Ascending aorta (tissue), 2 donors: ENCODE measurements at regions not wholly inside any gene's neighbourhood (a gene's known extent, or its start where the extent isn't known, plus 50 kb on each side); places are given as distances from the start of the nearest gene placed in this dataset.
"Not testable (repeated sequence)": the region's sequence is repeated elsewhere in the genome, so short reads cannot be mapped to it uniquely, and the experiment has no call there.

Experiments used
- DNase-seq, 2 donors: peaks; one replicate each; pipeline ENCODE4 v3.0.0-alpha.2; 2019; ENCODE audit warnings: low spot score in 2 of 2
- H3K27ac ChIP-seq, 2 donors: fragments of 200-600 bp; sonication (generic); one replicate each; pipeline ENCODE4 v1.5.1; 2016 to 2017; ENCODE audit warnings: mild to moderate bottlenecking in 1 of 2
- H3K27me3 ChIP-seq: fragments of 200-600 bp; sonication (generic); one replicate; pipeline ENCODE4 v1.5.1; 2017
- H3K36me3 ChIP-seq, 2 donors: fragments of 200-600 bp; sonication (generic); one replicate each; pipeline ENCODE4 v1.5.1; 2016
- H3K4me1 ChIP-seq, 2 donors: fragments of 200-600 bp; sonication (generic); one replicate each; pipeline ENCODE4 v1.5.1; 2016 to 2017; ENCODE audit warnings: mild to moderate bottlenecking in 1 of 2
- H3K4me3 ChIP-seq, 2 donors: fragments of 200-600 bp; sonication (generic); one replicate each; pipeline ENCODE4 v1.5.1; 2016 to 2017; ENCODE audit warnings: mild to moderate bottlenecking in 1 of 2
- H3K9me3 ChIP-seq, 2 donors: fragments of 200-600 bp; sonication (generic); one replicate each; pipeline ENCODE4 v1.5.1; 2016
- intact Hi-C: fragments of 100-400 bp; cut with DNase I; formaldehyde crosslinking; loops from one replicate; pipeline ENCODE4 v1.15.1; 2023
- TF ChIP-seq, protein P1 (sequence below), 3 experiments: fragments of 200-600 bp in 2 of 3; fragments of 450-650 bp in 1 of 3; sonication (generic) in 2 of 3; IDR thresholded peaks; one replicate each; pipeline ENCODE4 v1.5.1; 2016 to 2019; ENCODE audit warnings: antibody characterized with exemption in 3 of 3, mild to moderate bottlenecking in 1 of 3, moderate library complexity in 1 of 3

DNA sequence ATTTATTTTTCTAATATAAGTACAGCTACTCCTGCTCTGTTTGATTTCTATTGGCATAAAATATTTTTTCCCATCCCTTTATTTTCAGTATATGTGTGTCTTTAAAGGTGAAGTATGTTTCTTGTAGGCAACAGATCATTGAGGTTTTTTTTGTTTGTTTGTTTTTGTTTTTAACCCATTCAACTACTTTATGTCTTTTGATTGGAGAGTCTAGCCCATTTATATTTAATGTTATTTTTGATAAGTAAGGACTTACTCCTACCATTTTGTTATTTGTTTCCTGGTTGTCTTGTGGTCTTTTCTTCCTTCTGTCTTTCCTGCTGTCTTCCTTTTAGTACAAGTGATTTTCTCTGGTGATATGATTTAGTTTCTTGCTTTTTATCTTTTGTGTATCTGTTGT is 285.1 kb upstream of the PROX1 start:
- no peak overlapping the region for H3K27ac ChIP-seq
- no peak overlapping the region for H3K4me3 ChIP-seq
- DNase-seq = no peak
- H3K4me1 ChIP-seq = no peaks in the 10 kb centered on the region
- no peaks in the 10 kb centered on the region for H3K36me3 ChIP-seq
- no peaks in the 10 kb centered on the region for H3K27me3 ChIP-seq
- TF ChIP-seq, protein P1, sequence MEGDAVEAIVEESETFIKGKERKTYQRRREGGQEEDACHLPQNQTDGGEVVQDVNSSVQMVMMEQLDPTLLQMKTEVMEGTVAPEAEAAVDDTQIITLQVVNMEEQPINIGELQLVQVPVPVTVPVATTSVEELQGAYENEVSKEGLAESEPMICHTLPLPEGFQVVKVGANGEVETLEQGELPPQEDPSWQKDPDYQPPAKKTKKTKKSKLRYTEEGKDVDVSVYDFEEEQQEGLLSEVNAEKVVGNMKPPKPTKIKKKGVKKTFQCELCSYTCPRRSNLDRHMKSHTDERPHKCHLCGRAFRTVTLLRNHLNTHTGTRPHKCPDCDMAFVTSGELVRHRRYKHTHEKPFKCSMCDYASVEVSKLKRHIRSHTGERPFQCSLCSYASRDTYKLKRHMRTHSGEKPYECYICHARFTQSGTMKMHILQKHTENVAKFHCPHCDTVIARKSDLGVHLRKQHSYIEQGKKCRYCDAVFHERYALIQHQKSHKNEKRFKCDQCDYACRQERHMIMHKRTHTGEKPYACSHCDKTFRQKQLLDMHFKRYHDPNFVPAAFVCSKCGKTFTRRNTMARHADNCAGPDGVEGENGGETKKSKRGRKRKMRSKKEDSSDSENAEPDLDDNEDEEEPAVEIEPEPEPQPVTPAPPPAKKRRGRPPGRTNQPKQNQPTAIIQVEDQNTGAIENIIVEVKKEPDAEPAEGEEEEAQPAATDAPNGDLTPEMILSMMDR (IDR thresholded peaks at IDR 0.05) = no peak
- no peaks in the 10 kb centered on the region for H3K9me3 ChIP-seq
- intact Hi-C loops = no loop called here

DNA sequence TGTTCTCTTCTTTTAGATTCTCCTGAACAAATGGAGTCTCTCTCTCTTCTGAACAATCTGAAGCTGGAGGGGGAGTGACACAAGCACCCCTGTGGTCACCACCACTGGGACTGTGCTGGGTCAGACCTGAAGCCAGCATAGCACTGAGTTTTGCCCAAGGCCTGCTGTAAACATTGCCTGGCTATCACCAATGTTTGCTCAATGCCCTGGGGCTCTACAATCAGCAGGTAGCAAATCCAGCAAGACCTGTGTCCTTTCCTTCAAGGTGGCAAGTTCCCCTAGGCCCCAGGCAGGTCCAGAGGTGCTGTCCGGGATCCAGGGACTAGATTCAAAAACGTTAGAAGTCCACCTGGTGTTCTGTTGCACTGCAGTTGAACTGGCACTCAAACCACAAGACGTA is 282.8 kb upstream of the PROX1 start:
- Histone ChIP-seq H3K4me3 (no peak overlapping the region), H3K27me3 (no peaks in the 10 kb centered on the region), H3K36me3 (no peaks in the 10 kb centered on the region), H3K4me1 (no peaks in the 10 kb centered on the region), H3K27ac (no peak overlapping the region), H3K9me3 (no peaks in the 10 kb centered on the region)
- TF ChIP-seq, protein P1 (IDR thresholded peaks at IDR 0.05) = no peak
- no peak for DNase-seq
- intact Hi-C loops = no loop called here

DNA sequence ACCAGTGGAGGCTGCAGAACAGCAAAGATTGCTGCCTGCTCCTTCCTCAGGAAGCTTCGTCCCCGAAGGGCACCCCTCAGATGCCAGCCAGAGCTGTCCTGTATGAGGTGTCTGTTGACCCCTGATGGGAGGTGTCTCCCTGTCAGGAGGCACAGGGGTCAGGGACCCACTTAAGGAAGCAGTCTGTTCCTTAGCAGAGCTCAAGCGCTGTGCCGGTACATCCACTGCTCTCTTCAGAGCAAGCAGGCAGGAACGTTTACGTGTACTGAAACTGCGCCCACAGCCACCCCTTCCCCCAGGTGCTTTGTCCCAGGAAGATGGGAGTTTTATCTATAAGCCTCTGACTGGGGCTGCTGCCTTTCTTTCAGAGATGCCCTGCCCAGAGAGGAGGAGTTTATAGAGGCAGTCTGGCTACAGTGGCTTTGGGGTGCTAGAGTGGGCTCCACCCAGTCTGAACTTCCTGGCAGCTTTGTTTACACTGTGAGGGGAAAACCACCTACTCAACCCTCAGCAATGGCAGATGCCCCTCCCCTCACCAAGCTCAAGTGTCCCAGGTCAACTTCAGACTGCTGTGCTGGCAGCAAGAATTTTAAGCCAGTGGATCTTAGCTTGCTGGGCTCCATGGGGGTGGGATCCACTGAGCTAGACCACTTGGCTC is 275.8 kb upstream of the PROX1 start:
- H3K27ac ChIP-seq, DNase-seq, H3K36me3 ChIP-seq, intact Hi-C loops, H3K27me3 ChIP-seq, H3K4me3 ChIP-seq, H3K9me3 ChIP-seq, H3K4me1 ChIP-seq: not testable (repeated sequence)

DNA sequence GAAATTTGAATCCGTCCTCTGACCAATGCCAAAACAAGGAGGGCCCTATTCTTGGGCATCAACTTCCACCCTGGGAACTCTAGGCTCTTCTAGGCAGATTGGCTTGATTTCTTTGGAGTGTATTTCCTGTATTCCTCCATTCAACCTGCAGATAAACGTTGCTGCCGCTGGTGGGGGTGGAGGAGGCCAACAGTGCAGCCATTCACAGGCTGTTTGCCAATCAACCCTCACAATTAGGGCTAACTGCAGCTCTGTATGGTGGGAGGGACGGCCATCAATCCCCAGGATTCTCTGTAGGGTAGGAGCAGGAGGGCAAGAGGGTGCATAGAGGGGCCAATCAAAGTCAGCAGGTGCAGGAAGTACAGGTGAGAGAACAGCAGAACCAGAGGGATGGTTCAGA is 273.1 kb upstream of the PROX1 start:
- intact Hi-C loops = no loop called here
- Histone ChIP-seq H3K9me3 (no peaks in the 10 kb centered on the region), H3K4me1 (no peaks in the 10 kb centered on the region), H3K4me3 (no peak overlapping the region), H3K36me3 (no peaks in the 10 kb centered on the region), H3K27ac (no peak overlapping the region), H3K27me3 (no peaks in the 10 kb centered on the region)
- TF ChIP-seq, protein P1 (IDR thresholded peaks at IDR 0.05) = no peak
- DNase-seq = no peak

DNA sequence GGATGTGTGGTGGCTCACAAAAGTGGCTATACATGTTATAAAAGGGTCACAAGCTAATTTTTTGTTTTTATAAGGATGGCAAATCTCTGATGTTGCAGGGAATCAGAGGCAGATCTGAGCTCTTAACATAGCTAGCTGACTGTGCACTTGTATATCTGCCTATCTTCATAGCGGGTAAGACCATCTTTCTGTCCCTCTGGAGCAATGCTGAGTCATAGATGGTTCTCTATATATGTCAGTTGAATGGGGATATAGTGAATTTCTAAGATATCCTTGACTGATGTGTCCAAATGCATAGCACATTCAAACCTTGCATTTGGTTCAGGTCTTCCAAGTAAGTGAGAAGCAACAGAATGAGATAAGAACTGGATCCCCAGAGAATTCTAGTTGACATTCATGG is 272.6 kb upstream of the PROX1 start:
- Histone ChIP-seq H3K27me3 (no peaks in the 10 kb centered on the region), H3K27ac (no peak overlapping the region), H3K4me3 (no peak overlapping the region), H3K4me1 (no peaks in the 10 kb centered on the region), H3K9me3 (no peaks in the 10 kb centered on the region), H3K36me3 (no peaks in the 10 kb centered on the region)
- no peak for DNase-seq
- TF ChIP-seq, protein P1 (IDR thresholded peaks at IDR 0.05) = no peak
- intact Hi-C loops = no loop called here

DNA sequence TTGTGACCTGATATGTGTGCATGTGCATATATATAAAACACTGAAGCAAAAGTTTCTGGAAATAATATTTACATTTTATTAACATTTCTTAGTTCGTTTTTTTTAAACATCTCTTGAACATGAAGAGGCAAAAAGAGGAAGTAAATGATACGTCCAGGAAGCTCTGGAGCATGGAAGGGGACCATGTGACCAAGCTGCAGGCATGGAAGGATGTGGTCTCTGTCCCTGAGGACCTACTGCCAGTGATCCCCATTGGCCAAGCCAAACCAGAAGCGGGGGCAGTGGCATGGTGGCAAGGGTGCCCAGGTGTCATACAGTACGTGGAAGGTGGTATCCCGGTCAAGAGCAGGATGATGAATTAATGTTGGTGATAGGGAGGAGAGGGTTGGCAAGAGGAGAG is 268.3 kb upstream of the PROX1 start:
- no peak for DNase-seq
- Histone ChIP-seq H3K27me3 (no peaks in the 10 kb centered on the region), H3K9me3 (no peaks in the 10 kb centered on the region), H3K36me3 (no peaks in the 10 kb centered on the region), H3K4me3 (no peak overlapping the region), H3K27ac (no peak overlapping the region), H3K4me1 (no peaks in the 10 kb centered on the region)
- TF ChIP-seq, protein P1 (IDR thresholded peaks at IDR 0.05) = no peak
- intact Hi-C loops = no loop called here
